Fibroblast of villous mesenchyme (primary cell): ENCODE measurements at regions not wholly inside any gene's neighbourhood (a gene's known extent, or its start where the extent isn't known, plus 50 kb on each side); places are given as distances from the start of the nearest gene placed in this dataset.
"Not testable (repeated sequence)": the region's sequence is repeated elsewhere in the genome, so short reads cannot be mapped to it uniquely, and the experiment has no call there.

Experiments
- DNase-seq: peaks from one replicate; pipeline ENCODE4 v3.0.0-alpha.2; 2010; ENCODE audit warnings: low read depth
- H3K4me3 ChIP-seq: 2 replicates; pipeline ENCODE4 v1.5.1; 2011; ENCODE audit warnings: low read depth, mild to moderate bottlenecking, low read length
- CTCF ChIP-seq: IDR thresholded peaks from 2 replicates; pipeline ENCODE4 v1.5.1; 2012; ENCODE audit warnings: low read depth, mild to moderate bottlenecking, low read length; ENCODE audit not compliant: insufficient read depth

- TF ChIP-seq CTCF, result no peak
- no peak for DNase-seq
- H3K4me3 ChIP-seq, result no peak overlapping the region
These were observed 450.5 kb upstream of the FGF16 start for GRCh38 chrX:76996641-76997040.

- TF ChIP-seq CTCF, result no peak
- H3K4me3 ChIP-seq, result no peak overlapping the region
- no peak for DNase-seq
These were observed 443.7 kb upstream of the FGF16 start for GRCh38 chrX:77003530-77003929.

- no peak for TF ChIP-seq CTCF
- H3K4me3 ChIP-seq, result no peak overlapping the region
- DNase-seq, result no peak
These were observed 443.2 kb upstream of the FGF16 start for GRCh38 chrX:77003956-77004355.

GRCh38 chrX:77009691-77010090, 437.5 kb upstream of the FGF16 start:
- no peak for DNase-seq
- no peak for TF ChIP-seq CTCF
- H3K4me3 ChIP-seq, result no peak overlapping the region

- no peak for DNase-seq
- TF ChIP-seq CTCF, result no peak
These were observed 432.5 kb upstream of the FGF16 start for GRCh38 chrX:77014377-77015372.

GRCh38 chrX:77017093-77017492, 430.1 kb upstream of the FGF16 start:
- no peak for DNase-seq
- H3K4me3 ChIP-seq, result no peak overlapping the region
- TF ChIP-seq CTCF, result no peak

More at GRCh38 chrX:77014377-77015372, 432.5 kb upstream of the FGF16 start:
- H3K4me3 ChIP-seq, result no peak overlapping the region

GRCh38 chrX:77046180-77046810, 400.9 kb upstream of the FGF16 start:
- not testable (repeated sequence) for DNase-seq, H3K4me3 ChIP-seq
